ENCODE measurements at regions not wholly inside any gene's neighbourhood (a gene's known extent, or its start where the extent isn't known, plus 50 kb on each side); places are given as distances from the start of the nearest gene placed in this dataset.

DNA sequence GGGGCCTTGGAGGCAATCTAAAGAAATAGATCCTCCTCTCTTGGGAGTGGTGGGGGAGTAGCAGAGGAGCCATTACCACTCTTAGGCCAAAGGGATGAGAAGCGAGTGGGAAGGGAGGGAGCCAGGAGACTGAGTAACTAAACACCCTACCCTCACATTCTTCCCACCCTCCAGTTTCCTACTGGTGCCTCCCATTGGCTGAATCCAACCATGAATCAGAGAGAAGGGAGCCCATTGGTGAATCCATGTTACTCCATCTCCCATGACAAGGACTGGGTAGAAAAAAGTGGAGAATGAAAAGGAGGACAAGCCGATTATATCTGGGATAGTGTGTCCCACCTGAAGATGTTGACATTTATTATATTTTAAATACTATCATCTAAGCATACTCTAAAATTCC is 76.8 kb upstream of the LHX5 start:
- TF ChIP-seq, protein P1, sequence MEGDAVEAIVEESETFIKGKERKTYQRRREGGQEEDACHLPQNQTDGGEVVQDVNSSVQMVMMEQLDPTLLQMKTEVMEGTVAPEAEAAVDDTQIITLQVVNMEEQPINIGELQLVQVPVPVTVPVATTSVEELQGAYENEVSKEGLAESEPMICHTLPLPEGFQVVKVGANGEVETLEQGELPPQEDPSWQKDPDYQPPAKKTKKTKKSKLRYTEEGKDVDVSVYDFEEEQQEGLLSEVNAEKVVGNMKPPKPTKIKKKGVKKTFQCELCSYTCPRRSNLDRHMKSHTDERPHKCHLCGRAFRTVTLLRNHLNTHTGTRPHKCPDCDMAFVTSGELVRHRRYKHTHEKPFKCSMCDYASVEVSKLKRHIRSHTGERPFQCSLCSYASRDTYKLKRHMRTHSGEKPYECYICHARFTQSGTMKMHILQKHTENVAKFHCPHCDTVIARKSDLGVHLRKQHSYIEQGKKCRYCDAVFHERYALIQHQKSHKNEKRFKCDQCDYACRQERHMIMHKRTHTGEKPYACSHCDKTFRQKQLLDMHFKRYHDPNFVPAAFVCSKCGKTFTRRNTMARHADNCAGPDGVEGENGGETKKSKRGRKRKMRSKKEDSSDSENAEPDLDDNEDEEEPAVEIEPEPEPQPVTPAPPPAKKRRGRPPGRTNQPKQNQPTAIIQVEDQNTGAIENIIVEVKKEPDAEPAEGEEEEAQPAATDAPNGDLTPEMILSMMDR (IDR thresholded peaks at IDR 0.05) = no peak
- no peak for TF ChIP-seq POLR2A (IDR thresholded peaks at IDR 0.05)
- 82 to 90% methylated on average over 2 of the region's 2 CpGs for WGBS, 2 donors
- Histone ChIP-seq H3K36me3 (no peaks in the 10 kb centered on the region), H3K4me3 (no peak overlapping the region), H3K4me1 (no peaks in the 10 kb centered on the region), H3K27me3 (peaks cover 0 to 36% (median 0%) of the 10 kb centered on the region in 4 donors), H3K9me3 (no peaks in the 10 kb centered on the region), H3K27ac (no peak overlapping the region)
- DNase-seq = no peak
- intact Hi-C loops (cut with DNase I) = no loop called here

DNA sequence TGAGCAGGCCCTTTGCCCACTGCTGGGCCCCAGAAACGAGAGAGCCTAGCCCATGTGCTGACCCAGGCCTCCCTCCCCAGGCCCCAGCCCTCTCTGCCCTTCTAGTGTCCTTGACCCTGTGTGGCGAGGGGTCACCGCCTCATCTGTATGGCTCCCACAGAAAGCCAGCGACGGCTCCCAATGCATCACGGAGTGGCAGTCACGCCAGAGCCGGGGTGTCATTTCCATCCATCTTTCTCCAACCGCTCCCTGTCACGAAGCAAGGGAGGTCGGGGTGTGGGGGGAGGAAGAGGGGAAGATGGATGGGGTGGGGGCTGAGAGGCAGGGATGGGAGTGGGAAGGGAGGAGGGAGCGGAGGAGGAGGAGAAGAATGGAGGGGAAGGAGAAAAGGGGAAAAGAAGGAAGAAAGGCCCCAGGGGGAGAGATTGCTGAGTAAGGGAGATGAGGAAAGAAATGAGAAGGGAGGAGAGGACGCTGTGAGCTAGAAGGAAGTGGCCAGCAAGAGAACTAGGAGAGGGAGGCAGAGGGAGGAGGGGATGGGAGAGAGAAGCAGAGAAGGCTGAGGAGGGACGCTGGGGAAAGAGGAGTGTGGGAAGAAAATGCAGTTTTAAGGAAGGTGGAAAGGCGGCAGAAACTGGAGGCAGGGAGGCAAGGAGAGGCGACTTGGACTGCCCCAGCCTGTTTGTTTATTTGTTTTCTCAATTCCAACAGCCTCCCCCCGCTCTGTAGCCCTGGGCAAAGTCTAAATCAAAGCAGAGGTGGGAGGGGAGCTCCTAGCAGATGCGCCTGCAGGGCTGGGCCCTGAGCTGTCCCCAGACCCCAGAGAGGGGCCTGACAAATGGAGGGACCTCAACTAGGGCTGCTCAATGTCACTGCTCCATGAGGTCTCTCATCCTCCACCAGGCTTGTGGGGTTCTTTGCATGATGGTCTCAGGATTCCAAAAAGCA is 75.5 kb upstream of the LHX5 start:
- intact Hi-C loops (cut with DNase I) = no loop called here
- no peak for DNase-seq
- H3K27ac ChIP-seq = no peak overlapping the region
- H3K9me3 ChIP-seq = no peaks in the 10 kb centered on the region
- TF ChIP-seq, protein P1 (IDR thresholded peaks at IDR 0.05) = no peak
- TF ChIP-seq POLR2A (IDR thresholded peaks at IDR 0.05) = no peak
- WGBS, 2 donors = 14 to 18% methylated on average over 7 to 8 of the region's 18 CpGs
- H3K4me3 ChIP-seq = no peak overlapping the region
- H3K36me3 ChIP-seq = no peaks in the 10 kb centered on the region
- H3K27me3 ChIP-seq = peaks cover 0 to 35% (median 0%) of the 10 kb centered on the region in 4 donors
- H3K4me1 ChIP-seq = no peaks in the 10 kb centered on the region

DNA sequence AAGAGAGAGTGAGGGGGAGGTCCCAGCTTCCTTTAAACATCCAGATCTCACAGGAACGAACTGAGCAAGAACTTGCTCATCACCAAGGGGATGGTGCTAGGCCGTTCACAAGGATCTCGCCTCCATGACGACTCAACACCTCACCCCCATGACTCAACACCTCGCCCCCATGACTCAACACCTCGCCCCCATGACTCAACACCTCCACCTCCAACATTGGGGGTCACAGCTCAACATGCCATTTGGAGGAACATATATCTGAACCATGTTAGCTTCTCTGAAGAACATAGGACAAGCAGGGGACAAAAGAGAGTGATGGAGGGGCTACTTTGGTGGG is 66.0 kb upstream of the LHX5 start:
- Histone ChIP-seq H3K36me3 (no peaks in the 10 kb centered on the region), H3K4me3 (no peak overlapping the region), H3K27ac (no peak overlapping the region), H3K27me3 (peaks cover 0 to 90% (median 0%) of the 10 kb centered on the region in 4 donors), H3K9me3 (no peaks in the 10 kb centered on the region), H3K4me1 (no peaks in the 10 kb centered on the region)
- no peak for TF ChIP-seq POLR2A (IDR thresholded peaks at IDR 0.05)
- TF ChIP-seq, protein P1 (IDR thresholded peaks at IDR 0.05) = no peak
- intact Hi-C loops (cut with DNase I) = no loop called here
- DNase-seq = no peak
- 12 to 28% methylated on average over 5 to 6 of the region's 6 CpGs for WGBS, 2 donors

DNA sequence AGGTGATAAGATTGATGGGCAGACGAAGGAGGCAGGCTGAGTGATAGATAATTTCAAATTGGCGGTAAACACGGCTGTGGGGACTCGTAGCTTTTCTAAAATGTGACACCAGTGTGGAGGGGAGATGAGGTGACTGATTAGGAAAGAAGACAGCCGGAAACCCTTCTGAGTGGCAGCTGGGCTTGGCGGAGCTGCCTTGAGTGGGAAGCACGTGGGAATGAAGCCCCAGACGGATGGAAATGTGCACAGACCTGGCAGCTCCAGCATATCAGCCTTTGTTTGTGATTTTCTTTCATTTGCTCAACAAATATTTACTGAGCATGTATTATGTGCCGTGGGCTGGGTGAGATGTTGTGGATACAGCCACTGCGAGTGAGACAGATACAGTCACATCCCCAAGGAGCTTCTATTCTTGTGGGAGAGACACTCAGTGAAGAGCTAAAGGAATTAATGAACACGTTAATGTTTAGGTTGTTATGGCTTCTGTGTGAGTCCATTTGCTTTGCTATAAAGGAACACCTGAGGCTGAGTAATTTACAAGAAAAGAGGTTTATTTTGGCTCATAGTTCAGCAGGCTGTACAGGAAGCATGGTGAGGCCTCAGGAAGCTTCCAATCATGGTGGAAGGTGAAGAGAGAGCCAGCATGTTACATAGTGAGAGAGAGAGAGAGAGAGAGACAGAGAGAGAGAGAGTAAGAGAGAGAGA is 65.5 kb upstream of the LHX5 start:
- Histone ChIP-seq H3K27me3 (peaks cover 0 to 93% (median 0%) of the 10 kb centered on the region in 4 donors), H3K36me3 (no peaks in the 10 kb centered on the region), H3K9me3 (no peaks in the 10 kb centered on the region), H3K4me3 (no peak overlapping the region), H3K27ac (no peak overlapping the region), H3K4me1 (no peaks in the 10 kb centered on the region)
- no peak for DNase-seq
- TF ChIP-seq POLR2A (IDR thresholded peaks at IDR 0.05) = no peak
- TF ChIP-seq, protein P1 (IDR thresholded peaks at IDR 0.05) = no peak
- intact Hi-C loops (cut with DNase I) = no loop called here
- 30 to 35% methylated on average over 11 of the region's 11 CpGs for WGBS, 2 donors

DNA sequence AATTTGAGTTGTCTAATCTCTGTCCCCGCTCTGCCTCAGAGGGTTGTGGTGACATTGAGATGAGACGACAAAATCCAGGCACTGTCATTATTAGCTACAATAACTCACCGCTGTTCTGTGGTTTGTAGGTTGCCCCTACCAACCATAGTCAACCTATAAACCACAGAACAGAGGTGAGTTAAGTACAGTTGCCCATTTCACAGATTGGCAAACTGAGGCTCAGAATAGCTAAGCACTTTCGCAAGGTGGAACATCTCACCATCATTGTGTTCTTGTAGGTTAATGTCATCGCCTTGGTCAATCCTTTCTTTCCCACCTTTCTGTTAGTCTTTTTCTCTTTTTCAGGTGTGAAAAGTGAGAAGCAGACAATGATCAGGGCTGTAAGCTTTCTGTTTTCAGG is 63.4 kb upstream of the LHX5 start:
- TF ChIP-seq, protein P1 (IDR thresholded peaks at IDR 0.05) = no peak
- no peak for TF ChIP-seq POLR2A (IDR thresholded peaks at IDR 0.05)
- H3K9me3 ChIP-seq = no peaks in the 10 kb centered on the region
- H3K27ac ChIP-seq = no peak overlapping the region
- H3K4me3 ChIP-seq = no peak overlapping the region
- intact Hi-C loops (cut with DNase I) = no loop called here
- H3K27me3 ChIP-seq = peaks cover 0 to 92% (median 0%) of the 10 kb centered on the region in 4 donors
- no peaks in the 10 kb centered on the region for H3K36me3 ChIP-seq
- 85 to 87% methylated on average over 5 of the region's 5 CpGs for WGBS, 2 donors
- H3K4me1 ChIP-seq = no peaks in the 10 kb centered on the region
- no peak for DNase-seq
